Suprapubic skin (tissue), 3 donors: ENCODE measurements at regions not wholly inside any gene's neighbourhood (a gene's known extent, or its start where the extent isn't known, plus 50 kb on each side); places are given as distances from the start of the nearest gene placed in this dataset.

Experiments used
- POLR2A ChIP-seq, 2 donors: fragments of 450-650 bp; IDR thresholded peaks; one replicate each; pipeline ENCODE4 v1.6.1; 2017; ENCODE audit warnings: antibody characterized with exemption in 2 of 2, mild to moderate bottlenecking in 2 of 2, moderate library complexity in 2 of 2
- TF ChIP-seq, protein P1 (sequence below), 2 donors: fragments of 200-600 bp in 1 of 2; fragments of 450-650 bp in 1 of 2; sonication (generic) in 1 of 2; IDR thresholded peaks; one replicate each; pipeline ENCODE4 v1.5.1; 2016 to 2019; ENCODE audit warnings: antibody characterized with exemption in 2 of 2, mild to moderate bottlenecking in 1 of 2, moderate library complexity in 1 of 2

- TF ChIP-seq, protein P1, sequence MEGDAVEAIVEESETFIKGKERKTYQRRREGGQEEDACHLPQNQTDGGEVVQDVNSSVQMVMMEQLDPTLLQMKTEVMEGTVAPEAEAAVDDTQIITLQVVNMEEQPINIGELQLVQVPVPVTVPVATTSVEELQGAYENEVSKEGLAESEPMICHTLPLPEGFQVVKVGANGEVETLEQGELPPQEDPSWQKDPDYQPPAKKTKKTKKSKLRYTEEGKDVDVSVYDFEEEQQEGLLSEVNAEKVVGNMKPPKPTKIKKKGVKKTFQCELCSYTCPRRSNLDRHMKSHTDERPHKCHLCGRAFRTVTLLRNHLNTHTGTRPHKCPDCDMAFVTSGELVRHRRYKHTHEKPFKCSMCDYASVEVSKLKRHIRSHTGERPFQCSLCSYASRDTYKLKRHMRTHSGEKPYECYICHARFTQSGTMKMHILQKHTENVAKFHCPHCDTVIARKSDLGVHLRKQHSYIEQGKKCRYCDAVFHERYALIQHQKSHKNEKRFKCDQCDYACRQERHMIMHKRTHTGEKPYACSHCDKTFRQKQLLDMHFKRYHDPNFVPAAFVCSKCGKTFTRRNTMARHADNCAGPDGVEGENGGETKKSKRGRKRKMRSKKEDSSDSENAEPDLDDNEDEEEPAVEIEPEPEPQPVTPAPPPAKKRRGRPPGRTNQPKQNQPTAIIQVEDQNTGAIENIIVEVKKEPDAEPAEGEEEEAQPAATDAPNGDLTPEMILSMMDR (IDR thresholded peaks at IDR 0.05): no peak
- no peak for TF ChIP-seq POLR2A (IDR thresholded peaks at IDR 0.05)
These were observed 254.4 kb upstream of the CDH10 start for GRCh38 chr5:24899180-24899579.
